ENCODE measurements at regions not wholly inside any gene's neighbourhood (a gene's known extent, or its start where the extent isn't known, plus 50 kb on each side); places are given as distances from the start of the nearest gene placed in this dataset.

DNA sequence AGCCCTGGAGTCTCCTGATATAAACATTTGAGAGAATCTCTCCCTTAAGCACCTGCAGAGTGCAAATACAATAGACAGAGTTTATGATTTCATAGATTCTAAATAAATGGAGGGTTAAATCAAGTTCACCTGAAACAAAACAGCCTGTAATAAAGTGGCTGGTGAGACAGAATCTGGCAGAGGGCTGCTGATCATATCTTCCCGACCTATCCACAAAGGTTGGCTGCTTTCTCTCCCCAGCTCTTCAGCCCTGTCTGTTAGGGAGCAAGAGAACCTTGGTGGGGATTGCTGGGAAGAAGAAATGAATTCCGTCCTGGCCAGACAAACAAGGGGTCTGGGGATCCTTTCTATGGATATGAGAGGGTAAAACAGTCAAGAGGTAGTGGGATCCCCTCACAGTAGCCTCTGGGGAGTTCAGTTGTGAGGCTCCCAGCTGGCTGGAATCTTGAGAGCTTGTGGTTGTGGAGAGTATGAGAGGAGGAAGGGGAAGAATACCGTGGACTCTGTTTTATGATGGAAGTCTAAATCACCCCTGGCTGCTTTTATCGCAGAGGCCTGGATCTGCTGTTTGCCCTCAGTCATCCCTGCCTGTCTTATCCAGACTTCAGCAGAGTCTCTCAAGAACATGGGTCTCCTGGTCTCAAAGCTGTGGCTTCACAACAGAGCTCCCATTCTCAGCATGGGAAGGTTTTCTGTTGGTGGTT is 451.3 kb downstream of the NTRK3 start:
- DNase-seq (ENCODE audit: insufficient read length, low spot score) (no peak), FAIRE-seq (no peak)
- TF ChIP-seq POU2F2 (IDR thresholded peaks at IDR 0.05; ENCODE audit: low read depth, low read length) (no peak), TAF1 (IDR thresholded peaks at IDR 0.05; ENCODE audit: low read depth, low read length) (no peak)

- FAIRE-seq, result no peak
- no peak for DNase-seq (ENCODE audit: insufficient read length, low spot score)
- TF ChIP-seq PAX5 (IDR thresholded peaks at IDR 0.05; ENCODE audit: insufficient read depth, low read length, severe bottlenecking) (no peak), SPI1 (IDR thresholded peaks at IDR 0.05; ENCODE audit: low read depth, low read length) (no peak), POU2F2 (IDR thresholded peaks at IDR 0.05; ENCODE audit: low read depth, low read length) (no peak), POLR2A (IDR thresholded peaks at IDR 0.05; ENCODE audit: low read depth, low read length) (no peak), TAF1 (IDR thresholded peaks at IDR 0.05; ENCODE audit: low read depth, low read length) (no peak), POLR2AphosphoS5 (IDR thresholded peaks at IDR 0.05; ENCODE audit: low read depth, low read length) (no peak)
Observed at GRCh38 chr15:87804451-87804850, 452.1 kb downstream of the NTRK3 start.

DNA sequence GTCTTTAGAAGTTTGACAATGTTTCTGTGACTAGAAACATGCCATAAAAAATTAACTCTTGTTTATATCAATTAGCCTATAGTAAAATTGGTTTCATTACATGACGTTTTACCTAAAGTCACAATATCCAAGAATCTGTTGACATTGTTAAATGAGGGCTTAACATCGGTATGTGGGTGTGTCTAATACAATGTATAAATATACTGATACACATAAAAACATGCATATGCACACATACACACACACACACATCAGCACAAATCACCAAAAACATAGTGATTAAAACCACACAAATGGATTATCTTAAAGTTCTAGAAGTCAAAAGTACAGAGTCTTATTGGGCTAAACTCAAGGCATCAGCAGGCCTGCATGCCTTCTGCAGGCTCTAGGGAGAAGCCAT is 456.7 kb downstream of the NTRK3 start:
- DNase-seq (ENCODE audit: insufficient read length, low spot score), result no peak
- no peak for FAIRE-seq
- TF ChIP-seq POLR2AphosphoS5 (IDR thresholded peaks at IDR 0.05; ENCODE audit: low read depth, low read length) (no peak), TAF1 (IDR thresholded peaks at IDR 0.05; ENCODE audit: low read depth, low read length) (no peak), PAX5 (IDR thresholded peaks at IDR 0.05; ENCODE audit: insufficient read depth, low read length, severe bottlenecking) (no peak), POU2F2 (IDR thresholded peaks at IDR 0.05; ENCODE audit: low read depth, low read length) (no peak)

DNA sequence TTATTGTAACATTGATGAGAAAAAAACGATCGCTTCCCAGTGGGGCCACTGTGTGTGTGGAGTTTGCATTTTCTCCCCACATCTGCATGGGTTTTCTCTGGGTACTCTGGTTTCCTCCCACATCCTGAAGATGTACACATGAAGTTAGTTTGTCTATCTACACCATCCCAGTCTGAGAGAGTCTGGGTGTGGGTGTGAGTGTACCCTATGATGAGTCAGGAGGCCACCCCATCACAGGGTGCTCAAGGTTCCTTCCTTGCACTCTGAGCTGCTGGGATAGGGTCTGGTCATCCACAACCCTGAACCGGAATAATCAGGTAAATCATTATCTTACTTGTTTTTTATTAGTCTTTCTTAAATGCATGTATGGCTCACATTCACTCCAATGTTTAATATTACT is 457.1 kb downstream of the NTRK3 start:
- TF ChIP-seq POLR2A (IDR thresholded peaks at IDR 0.05; ENCODE audit: low read depth, low read length) (no peak), SPI1 (IDR thresholded peaks at IDR 0.05; ENCODE audit: low read depth, low read length) (no peak), TAF1 (IDR thresholded peaks at IDR 0.05; ENCODE audit: low read depth, low read length) (no peak), PAX5 (IDR thresholded peaks at IDR 0.05; ENCODE audit: insufficient read depth, low read length, severe bottlenecking) (no peak), POU2F2 (IDR thresholded peaks at IDR 0.05; ENCODE audit: low read depth, low read length) (no peak), POLR2AphosphoS5 (IDR thresholded peaks at IDR 0.05; ENCODE audit: low read depth, low read length) (no peak)
- no peak for FAIRE-seq
- no peak for DNase-seq (ENCODE audit: insufficient read length, low spot score)

- FAIRE-seq, result no peak
- no peak for DNase-seq (ENCODE audit: insufficient read length, low spot score)
- TF ChIP-seq PAX5 (IDR thresholded peaks at IDR 0.05; ENCODE audit: insufficient read depth, low read length, severe bottlenecking), result no peak
- no peak for TF ChIP-seq POLR2A (IDR thresholded peaks at IDR 0.05; ENCODE audit: low read depth, low read length)
- no peak for TF ChIP-seq POU2F2 (IDR thresholded peaks at IDR 0.05; ENCODE audit: low read depth, low read length)
- TF ChIP-seq POLR2AphosphoS5 (IDR thresholded peaks at IDR 0.05; ENCODE audit: low read depth, low read length), result no peak
Observed at GRCh38 chr15:87793725-87794124, 462.8 kb downstream of the NTRK3 start.

GRCh38 chr15:87792250-87793040 is 464.1 kb downstream of the NTRK3 start:
- TF ChIP-seq PAX5 (IDR thresholded peaks at IDR 0.05; ENCODE audit: insufficient read depth, low read length, severe bottlenecking), result no peak
- no peak for TF ChIP-seq POU2F2 (IDR thresholded peaks at IDR 0.05; ENCODE audit: low read depth, low read length)
- TF ChIP-seq SPI1 (IDR thresholded peaks at IDR 0.05; ENCODE audit: low read depth, low read length), result no peak
- no peak for TF ChIP-seq POLR2A (IDR thresholded peaks at IDR 0.05; ENCODE audit: low read depth, low read length)
- no peak for FAIRE-seq
- no peak for DNase-seq (ENCODE audit: insufficient read length, low spot score)

DNA sequence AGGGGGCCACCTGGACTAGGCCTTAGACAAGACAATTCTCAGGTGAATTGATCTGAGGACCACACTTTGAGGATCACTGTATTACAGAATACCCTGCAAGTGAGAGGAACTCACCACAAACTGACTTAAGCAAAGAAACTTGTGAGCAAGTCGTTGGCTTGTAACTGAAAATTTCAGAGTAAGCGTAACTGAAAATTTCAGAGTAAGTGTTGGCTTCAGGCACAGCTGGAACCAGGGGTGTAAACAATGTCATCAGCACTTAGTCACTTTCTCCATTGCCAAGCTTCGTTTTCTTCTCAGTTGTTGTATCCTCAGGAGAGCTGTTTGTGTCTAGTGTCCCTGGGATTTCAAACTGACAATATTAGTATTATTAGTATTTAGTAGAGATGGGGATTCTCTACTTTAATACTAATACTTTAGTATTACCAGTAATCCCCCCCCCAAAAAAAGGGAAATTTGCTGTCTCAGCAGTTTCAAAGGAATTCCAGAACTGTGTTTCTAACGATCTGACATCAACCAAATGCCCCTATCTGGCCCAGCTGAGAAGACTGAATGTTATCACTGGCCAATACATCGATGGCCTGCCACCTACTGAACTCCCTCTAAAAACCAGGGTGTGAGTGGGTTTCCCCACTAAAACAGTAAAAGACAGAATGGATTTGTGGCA is 474.4 kb downstream of the NTRK3 start:
- no peak for FAIRE-seq
- no peak for TF ChIP-seq POLR2A (IDR thresholded peaks at IDR 0.05; ENCODE audit: low read depth, low read length)
- no peak for TF ChIP-seq POU2F2 (IDR thresholded peaks at IDR 0.05; ENCODE audit: low read depth, low read length)
- no peak for TF ChIP-seq TAF1 (IDR thresholded peaks at IDR 0.05; ENCODE audit: low read depth, low read length)
- TF ChIP-seq POLR2AphosphoS5 (IDR thresholded peaks at IDR 0.05; ENCODE audit: low read depth, low read length), result no peak
- no peak for TF ChIP-seq SPI1 (IDR thresholded peaks at IDR 0.05; ENCODE audit: low read depth, low read length)
- no peak for TF ChIP-seq PAX5 (IDR thresholded peaks at IDR 0.05; ENCODE audit: insufficient read depth, low read length, severe bottlenecking)

GRCh38 chr15:87779746-87780145 is 476.8 kb downstream of the NTRK3 start:
- no peak for TF ChIP-seq POLR2AphosphoS5 (IDR thresholded peaks at IDR 0.05; ENCODE audit: low read depth, low read length)
- TF ChIP-seq TAF1 (IDR thresholded peaks at IDR 0.05; ENCODE audit: low read depth, low read length), result no peak
- TF ChIP-seq PAX5 (IDR thresholded peaks at IDR 0.05; ENCODE audit: insufficient read depth, low read length, severe bottlenecking), result no peak
- no peak for TF ChIP-seq SPI1 (IDR thresholded peaks at IDR 0.05; ENCODE audit: low read depth, low read length)
- TF ChIP-seq POU2F2 (IDR thresholded peaks at IDR 0.05; ENCODE audit: low read depth, low read length), result no peak
- TF ChIP-seq POLR2A (IDR thresholded peaks at IDR 0.05; ENCODE audit: low read depth, low read length), result no peak
- DNase-seq (ENCODE audit: insufficient read length, low spot score) (no peak), FAIRE-seq (no peak)

More for the DNA sequence above, 474.4 kb downstream of the NTRK3 start:
- no peak for DNase-seq (ENCODE audit: insufficient read length, low spot score)

DNA sequence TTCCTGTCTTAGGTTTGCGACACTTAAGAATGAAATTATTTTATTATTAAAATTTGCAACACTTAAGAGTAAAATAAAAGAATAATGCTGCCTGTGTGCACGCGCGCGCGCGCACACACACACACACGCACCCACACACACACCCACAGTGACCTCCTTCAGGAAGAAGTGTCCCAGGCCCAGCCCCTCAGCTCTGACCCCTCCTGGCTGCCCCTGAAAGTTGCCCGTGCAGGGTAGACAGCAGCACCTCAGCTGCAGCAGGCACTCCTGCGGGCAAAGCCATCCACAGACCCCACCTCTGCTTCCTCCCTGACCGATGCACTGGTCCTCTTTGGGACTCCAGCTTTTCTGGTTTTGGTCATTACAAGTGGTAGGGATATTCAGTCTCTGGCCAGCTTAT is 478.2 kb downstream of the NTRK3 start:
- no peak for DNase-seq (ENCODE audit: insufficient read length, low spot score)
- TF ChIP-seq POLR2AphosphoS5 (IDR thresholded peaks at IDR 0.05; ENCODE audit: low read depth, low read length) (no peak), TAF1 (IDR thresholded peaks at IDR 0.05; ENCODE audit: low read depth, low read length) (no peak), POU2F2 (IDR thresholded peaks at IDR 0.05; ENCODE audit: low read depth, low read length) (no peak), POLR2A (IDR thresholded peaks at IDR 0.05; ENCODE audit: low read depth, low read length) (no peak), SPI1 (IDR thresholded peaks at IDR 0.05; ENCODE audit: low read depth, low read length) (no peak), PAX5 (IDR thresholded peaks at IDR 0.05; ENCODE audit: insufficient read depth, low read length, severe bottlenecking) (no peak)
- FAIRE-seq, result no peak
